Karpas-422 (cell line): ENCODE measurements at regions not wholly inside any gene's neighbourhood (a gene's known extent, or its start where the extent isn't known, plus 50 kb on each side); places are given as distances from the start of the nearest gene placed in this dataset.

Experiments used
- DNase-seq: peaks from one replicate; pipeline ENCODE4 v3.0.0-alpha.2; 2015
- H2AFZ ChIP-seq: fragments of 200-600 bp; sonication (generic); 2 replicates; pipeline ENCODE4 v1.6.1; 2014; ENCODE audit warnings: antibody characterized with exemption, low read length, mixed read lengths
- H3K27ac ChIP-seq: fragments of 200-600 bp; sonication (generic); 2 replicates; pipeline ENCODE4 v1.5.1; 2014; ENCODE audit warnings: mild to moderate bottlenecking, low read length, moderate library complexity
- H3K27me3 ChIP-seq: fragments of 200-600 bp; sonication (generic); 2 replicates; pipeline ENCODE4 v1.6.1; 2014; ENCODE audit warnings: low read length, mixed read lengths
- H3K36me3 ChIP-seq: fragments of 200-600 bp; sonication (generic); 2 replicates; pipeline ENCODE4 v1.6.1; 2014; ENCODE audit warnings: low read length, mixed read lengths; ENCODE audit not compliant: insufficient read depth
- H3K4me1 ChIP-seq: fragments of 200-600 bp; sonication (generic); 2 replicates; pipeline ENCODE4 v1.6.1; 2014; ENCODE audit warnings: mild to moderate bottlenecking, low read length, mixed read lengths
- H3K4me2 ChIP-seq: fragments of 200-600 bp; sonication (generic); 2 replicates; pipeline ENCODE4 v1.6.1; 2014; ENCODE audit warnings: low read length, low read depth, mild to moderate bottlenecking; ENCODE audit not compliant: poor library complexity, severe bottlenecking
- H3K4me3 ChIP-seq: fragments of 200-600 bp; sonication (generic); 2 replicates; pipeline ENCODE4 v1.5.1; 2014; ENCODE audit warnings: mild to moderate bottlenecking, antibody characterized with exemption, low read length, mixed read lengths
- H3K79me2 ChIP-seq: fragments of 200-600 bp; sonication (generic); 2 replicates; pipeline ENCODE4 v1.6.1; 2014; ENCODE audit warnings: mild to moderate bottlenecking, low read length, mixed read lengths
- H3K9ac ChIP-seq: fragments of 200-600 bp; sonication (generic); 2 replicates; pipeline ENCODE4 v1.6.0; 2014; ENCODE audit warnings: low read length
- H3K9me2 ChIP-seq: fragments of 200-600 bp; sonication (generic), shearing (Covaris generic); replicated peaks from 2 replicates; pipeline ENCODE4 v1.6.0; 2014; ENCODE audit warnings: mild to moderate bottlenecking, low read length, moderate library complexity; ENCODE audit not compliant: insufficient read depth
- H3K9me3 ChIP-seq: fragments of 300-700, 200-600 bp; sonication (generic); 2 replicates; pipeline ENCODE4 v1.6.1; 2014; ENCODE audit warnings: low read length, mixed read lengths
- H4K20me1 ChIP-seq: fragments of 200-600 bp; sonication (generic); 2 replicates; pipeline ENCODE4 v1.6.1; 2014; ENCODE audit warnings: mild to moderate bottlenecking, antibody characterized with exemption, low read length, low read depth; ENCODE audit not compliant: insufficient read depth

DNA sequence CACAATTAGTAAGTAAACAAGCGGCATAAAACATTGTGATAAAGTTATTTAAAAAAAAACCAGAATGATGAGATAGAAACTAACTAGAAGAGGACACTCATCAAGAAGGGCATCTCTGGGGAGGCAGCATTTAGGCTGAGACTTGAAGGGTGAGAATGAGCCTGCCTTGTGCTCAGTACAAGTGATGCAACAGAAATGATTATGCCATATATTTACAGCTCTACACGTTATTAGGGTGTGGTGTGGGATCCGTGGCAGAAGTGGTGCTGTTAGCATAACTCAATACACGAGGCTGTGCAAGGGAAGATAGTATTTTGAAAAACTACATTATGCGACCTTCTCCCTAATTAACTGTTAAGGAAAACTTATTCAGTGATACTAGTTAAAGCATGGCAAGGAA, 178.5 kb upstream of the ATF7IP start:
- no peak overlapping the region for H3K4me2 ChIP-seq
- peak overlapping the region; percentile 94 for H3K27ac ChIP-seq
- no peaks in the 10 kb centered on the region for H3K27me3 ChIP-seq
- H3K4me1 ChIP-seq: peaks cover 86% of the 10 kb centered on the region
- H3K4me3 ChIP-seq: no peak overlapping the region
- no peaks in the 10 kb centered on the region for H4K20me1 ChIP-seq
- H2AFZ ChIP-seq: no peak overlapping the region
- no peaks in the 10 kb centered on the region for H3K9me2 ChIP-seq
- H3K36me3 ChIP-seq: no peaks in the 10 kb centered on the region
- no peak overlapping the region for H3K9ac ChIP-seq
- H3K79me2 ChIP-seq: no peaks in the 10 kb centered on the region
- H3K9me3 ChIP-seq: no peaks in the 10 kb centered on the region
- DNase-seq: no peak

- Histone ChIP-seq H3K4me1 (peaks cover 85% of the 10 kb centered on the region), H3K79me2 (no peaks in the 10 kb centered on the region), H3K4me3 (no peak overlapping the region), H3K4me2 (no peak overlapping the region), H2AFZ (no peak overlapping the region), H3K27me3 (no peaks in the 10 kb centered on the region), H3K27ac (0 out of 2 replicates have a peak overlapping the region, but pooled peaks have one; percentile 94), H3K9ac (no peak overlapping the region), H4K20me1 (no peaks in the 10 kb centered on the region), H3K9me3 (no peaks in the 10 kb centered on the region), H3K36me3 (no peaks in the 10 kb centered on the region), H3K9me2 (no peaks in the 10 kb centered on the region)
- no peak for DNase-seq
Measured at GRCh38 chr12:14187966-14188365, 177.5 kb upstream of the ATF7IP start.

GRCh38 chr12:14188744-14189143, 176.7 kb upstream of the ATF7IP start:
- Histone ChIP-seq H4K20me1 (no peaks in the 10 kb centered on the region), H2AFZ (peak overlapping the region; percentile 90), H3K9ac (no peak overlapping the region), H3K9me3 (no peaks in the 10 kb centered on the region), H3K79me2 (no peaks in the 10 kb centered on the region), H3K9me2 (no peaks in the 10 kb centered on the region), H3K27ac (peak overlapping the region; percentile 28; the same call in 1 of the 2 replicates), H3K4me3 (no peak overlapping the region), H3K27me3 (no peaks in the 10 kb centered on the region), H3K36me3 (no peaks in the 10 kb centered on the region), H3K4me2 (peak overlapping the region; percentile 9), H3K4me1 (peaks cover 83% of the 10 kb centered on the region)
- no peak for DNase-seq

GRCh38 chr12:14190694-14191093, 174.8 kb upstream of the ATF7IP start:
- peak overlapping the region; percentile 17 for H3K4me2 ChIP-seq
- peak; percentile 40 for DNase-seq
- no peaks in the 10 kb centered on the region for H3K36me3 ChIP-seq
- peaks cover 69% of the 10 kb centered on the region for H3K4me1 ChIP-seq
- H3K27ac ChIP-seq: no peak overlapping the region; the same call in 1 of the 2 replicates
- H4K20me1 ChIP-seq: no peaks in the 10 kb centered on the region
- H3K79me2 ChIP-seq: no peaks in the 10 kb centered on the region
- no peaks in the 10 kb centered on the region for H3K9me3 ChIP-seq
- no peaks in the 10 kb centered on the region for H3K27me3 ChIP-seq
- no peak overlapping the region for H2AFZ ChIP-seq
- H3K4me3 ChIP-seq: no peak overlapping the region
- no peak overlapping the region for H3K9ac ChIP-seq
- no peaks in the 10 kb centered on the region for H3K9me2 ChIP-seq

- Histone ChIP-seq H2AFZ (peak overlapping the region; percentile 84), H3K9ac (peak overlapping the region; percentile 8; the same call in 1 of the 2 replicates), H3K27me3 (no peaks in the 10 kb centered on the region), H4K20me1 (no peaks in the 10 kb centered on the region), H3K9me3 (no peaks in the 10 kb centered on the region), H3K36me3 (no peaks in the 10 kb centered on the region), H3K4me1 (peaks cover 60% of the 10 kb centered on the region), H3K79me2 (no peaks in the 10 kb centered on the region), H3K4me2 (peak overlapping the region; percentile 51), H3K4me3 (no peak overlapping the region), H3K27ac (peak overlapping the region; percentile 24), H3K9me2 (no peaks in the 10 kb centered on the region)
- peak; percentile 51 for DNase-seq
Measured at GRCh38 chr12:14191612-14192011, 173.9 kb upstream of the ATF7IP start.

DNA sequence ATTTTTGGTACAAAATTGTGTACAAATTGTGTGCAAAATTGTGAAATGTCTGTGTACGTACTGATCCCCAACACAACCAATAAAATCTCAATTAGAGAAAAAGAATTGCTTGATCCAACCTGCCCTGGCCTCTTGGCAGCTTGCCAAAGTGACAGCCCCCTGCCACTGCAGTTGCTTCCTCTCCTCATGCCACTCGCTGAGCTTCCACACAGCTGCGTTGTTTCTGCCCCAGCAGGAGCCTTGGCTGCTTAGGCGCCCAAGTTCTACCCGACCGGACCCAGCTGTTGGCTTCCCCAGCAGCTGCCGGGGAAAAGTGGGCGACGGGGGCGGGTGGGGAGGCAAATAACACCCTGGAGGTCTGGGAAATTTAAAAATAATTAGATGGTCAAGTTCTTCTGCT, 171.8 kb upstream of the ATF7IP start:
- no peak overlapping the region for H3K9ac ChIP-seq
- peaks cover 45% of the 10 kb centered on the region for H3K4me1 ChIP-seq
- no peak overlapping the region for H3K27ac ChIP-seq
- H3K4me3 ChIP-seq: no peak overlapping the region
- H2AFZ ChIP-seq: no peak overlapping the region
- no peak for DNase-seq
- no peaks in the 10 kb centered on the region for H3K27me3 ChIP-seq
- H3K9me2 ChIP-seq: no peaks in the 10 kb centered on the region
- no peaks in the 10 kb centered on the region for H3K9me3 ChIP-seq
- H3K4me2 ChIP-seq: peak overlapping the region; percentile 44
- H3K79me2 ChIP-seq: no peaks in the 10 kb centered on the region
- H4K20me1 ChIP-seq: no peaks in the 10 kb centered on the region
- H3K36me3 ChIP-seq: no peaks in the 10 kb centered on the region

DNA sequence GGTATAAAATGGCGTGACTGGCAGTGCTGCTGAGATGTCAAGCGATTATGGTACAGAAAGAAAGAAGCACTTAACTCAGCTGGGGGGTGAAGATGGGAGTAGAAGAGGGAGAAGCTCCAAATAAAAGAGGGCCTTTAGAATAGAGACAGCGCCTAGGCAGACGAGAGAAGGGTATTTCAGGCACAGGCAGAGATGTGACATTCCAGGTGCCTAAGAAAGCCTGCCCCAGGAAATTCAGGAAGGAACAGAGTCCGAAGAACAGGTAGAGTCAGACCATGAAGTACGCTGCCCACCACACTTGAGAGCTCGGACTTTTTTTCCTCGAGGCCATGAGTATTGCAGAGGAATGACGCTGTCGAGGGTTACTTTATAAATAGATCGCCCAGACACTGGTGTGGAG, 170.9 kb upstream of the ATF7IP start:
- Histone ChIP-seq H3K9me3 (no peaks in the 10 kb centered on the region), H3K79me2 (no peaks in the 10 kb centered on the region), H3K9me2 (no peaks in the 10 kb centered on the region), H3K4me2 (no peak overlapping the region), H4K20me1 (no peaks in the 10 kb centered on the region), H3K4me1 (peaks cover 35% of the 10 kb centered on the region), H3K27ac (no peak overlapping the region), H3K9ac (no peak overlapping the region), H2AFZ (no peak overlapping the region), H3K36me3 (no peaks in the 10 kb centered on the region), H3K27me3 (no peaks in the 10 kb centered on the region), H3K4me3 (no peak overlapping the region)
- no peak for DNase-seq

DNA sequence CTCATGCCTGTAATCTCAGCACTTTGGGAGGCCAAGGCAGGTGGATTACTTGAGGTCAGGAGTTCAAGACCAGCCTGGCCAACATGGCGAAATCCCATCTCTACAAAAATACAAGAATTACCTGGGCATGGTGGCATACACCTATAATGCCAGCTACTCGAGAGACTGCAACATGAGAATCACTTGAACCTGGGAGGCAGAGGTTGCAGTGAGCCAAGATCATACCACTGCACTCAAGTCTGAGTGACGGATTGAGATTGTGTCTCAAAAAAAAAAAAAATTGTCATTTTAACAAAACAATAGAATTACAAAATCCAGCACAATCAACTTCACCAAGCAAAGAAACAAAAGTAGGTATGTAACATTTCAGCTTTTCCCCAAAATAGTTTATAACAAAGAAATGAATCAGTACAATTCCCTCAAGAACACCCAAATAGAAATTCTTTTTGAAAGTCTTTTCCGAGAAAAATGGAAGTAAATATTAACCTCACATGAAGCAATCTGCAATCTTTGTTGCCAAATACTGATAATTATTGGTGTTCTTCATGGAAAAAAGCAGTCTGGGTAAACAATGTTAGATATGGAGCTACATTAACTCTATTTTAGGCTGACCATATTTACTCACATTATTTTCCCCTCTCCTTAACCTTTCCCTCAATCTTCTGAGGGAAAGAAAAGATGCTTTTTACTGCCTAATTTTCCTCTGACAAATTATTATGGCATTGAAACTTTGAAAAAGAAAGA, 165.9 kb upstream of the ATF7IP start:
- H3K36me3 ChIP-seq: no peaks in the 10 kb centered on the region
- H3K9ac ChIP-seq: no peak overlapping the region
- H4K20me1 ChIP-seq: no peaks in the 10 kb centered on the region
- peak; percentile 36 for DNase-seq
- H3K79me2 ChIP-seq: no peaks in the 10 kb centered on the region
- no peak overlapping the region for H3K27ac ChIP-seq
- no peak overlapping the region for H3K4me3 ChIP-seq
- H3K9me2 ChIP-seq: no peaks in the 10 kb centered on the region
- no peaks in the 10 kb centered on the region for H3K27me3 ChIP-seq
- no peaks in the 10 kb centered on the region for H3K4me1 ChIP-seq
- H3K9me3 ChIP-seq: no peaks in the 10 kb centered on the region
- no peak overlapping the region for H3K4me2 ChIP-seq
- H2AFZ ChIP-seq: no peak overlapping the region
